ENCODE measurements at regions not wholly inside any gene's neighbourhood (a gene's known extent, or its start where the extent isn't known, plus 50 kb on each side); places are given as distances from the start of the nearest gene placed in this dataset.

- no peak for TF ChIP-seq CHD7 (IDR thresholded peaks at IDR 0.05; ENCODE audit: insufficient replicate concordance, low read length)
- no peak for TF ChIP-seq JUND (IDR thresholded peaks at IDR 0.05; ENCODE audit: low read length)
Measured at GRCh38 chr12:123076604-123077297, 74.1 kb downstream of the PITPNM2 start (continued).
